HG02885 (cell line): ENCODE measurements at regions not wholly inside any gene's neighbourhood (a gene's known extent, or its start where the extent isn't known, plus 50 kb on each side); places are given as distances from the start of the nearest gene placed in this dataset.
A peak's percentile ranks its signal among the peaks of the same experiment; 100 is the strongest.

Experiments
- ATAC-seq: cut with Tn5 transposase; IDR thresholded peaks from one replicate; pipeline ENCODE4 v1.9.1; 2021; ENCODE audit warnings: mild to moderate bottlenecking; ENCODE audit not compliant: unreplicated experiment, poor library complexity

GRCh38 chr2:19046986-19047780 lies 311.2 kb downstream of the OSR1 start:
- peak; percentile 78 for ATAC-seq

GRCh38 chr2:19045151-19045550 lies 313.3 kb downstream of the OSR1 start:
- no peak for ATAC-seq

GRCh38 chr2:19043893-19044292 lies 314.5 kb downstream of the OSR1 start:
- ATAC-seq = no peak

GRCh38 chr2:19041434-19042041 lies 316.9 kb downstream of the OSR1 start:
- ATAC-seq = no peak

GRCh38 chr2:19038071-19039015 lies 320.1 kb downstream of the OSR1 start:
- no peak for ATAC-seq

GRCh38 chr2:19036091-19036490 lies 322.3 kb downstream of the OSR1 start:
- no peak for ATAC-seq

GRCh38 chr2:19035238-19035637 lies 323.2 kb downstream of the OSR1 start:
- ATAC-seq = no peak

- no peak for ATAC-seq
Measured at GRCh38 chr2:19033240-19033639, 325.2 kb downstream of the OSR1 start.

- ATAC-seq = no peak
Measured at GRCh38 chr2:19031642-19032041, 326.8 kb downstream of the OSR1 start.

- no peak for ATAC-seq
Measured at GRCh38 chr2:19029655-19030054, 328.8 kb downstream of the OSR1 start.

- ATAC-seq = no peak
Measured at GRCh38 chr2:19028587-19029375, 329.6 kb downstream of the OSR1 start.

- ATAC-seq = no peak
Measured at GRCh38 chr2:19027626-19028025, 330.8 kb downstream of the OSR1 start.

GRCh38 chr2:19026261-19026660 lies 332.2 kb downstream of the OSR1 start:
- no peak for ATAC-seq

GRCh38 chr2:19022334-19022733 lies 336.1 kb downstream of the OSR1 start:
- no peak for ATAC-seq

- no peak for ATAC-seq
Measured at GRCh38 chr2:19021721-19022120, 336.7 kb downstream of the OSR1 start.

GRCh38 chr2:19021100-19021476 lies 337.3 kb downstream of the OSR1 start:
- ATAC-seq = no peak

- no peak for ATAC-seq
Measured at GRCh38 chr2:19020144-19021099, 338.0 kb downstream of the OSR1 start.

GRCh38 chr2:19009510-19009909 lies 348.9 kb downstream of the OSR1 start:
- ATAC-seq = no peak

GRCh38 chr2:19003554-19003953 lies 354.9 kb downstream of the OSR1 start:
- ATAC-seq = no peak
